Stomach (tissue), 4 donors: ENCODE measurements at regions not wholly inside any gene's neighbourhood (a gene's known extent, or its start where the extent isn't known, plus 50 kb on each side); places are given as distances from the start of the nearest gene placed in this dataset.

Experiments used
- EP300 ChIP-seq: sonication (generic); formaldehyde crosslinking; IDR thresholded peaks from one replicate; pipeline ENCODE4 v1.6.1; 2017; ENCODE audit warnings: antibody characterized with exemption
- POLR2A ChIP-seq, 4 donors: fragments of 450-650 bp; IDR thresholded peaks; one replicate each; pipeline ENCODE4 v1.6.1; 2016; ENCODE audit warnings: antibody characterized with exemption in 4 of 4, control low read depth in 2 of 4, mild to moderate bottlenecking in 1 of 4, moderate library complexity in 1 of 4
- TF ChIP-seq, protein P1 (sequence below), 7 experiments: fragments of 450-650 bp in 4 of 7; fragments of 200-600 bp in 3 of 7; sonication (generic) in 3 of 7; IDR thresholded peaks; one replicate each; pipeline ENCODE4 v1.5.1; 2016 to 2019; ENCODE audit warnings: antibody characterized with exemption in 7 of 7, control low read depth in 2 of 7, mild to moderate bottlenecking in 1 of 7

GRCh38 chr1:219503604-219504003 lies 109.3 kb downstream of the ZC3H11B start:
- TF ChIP-seq, protein P1, sequence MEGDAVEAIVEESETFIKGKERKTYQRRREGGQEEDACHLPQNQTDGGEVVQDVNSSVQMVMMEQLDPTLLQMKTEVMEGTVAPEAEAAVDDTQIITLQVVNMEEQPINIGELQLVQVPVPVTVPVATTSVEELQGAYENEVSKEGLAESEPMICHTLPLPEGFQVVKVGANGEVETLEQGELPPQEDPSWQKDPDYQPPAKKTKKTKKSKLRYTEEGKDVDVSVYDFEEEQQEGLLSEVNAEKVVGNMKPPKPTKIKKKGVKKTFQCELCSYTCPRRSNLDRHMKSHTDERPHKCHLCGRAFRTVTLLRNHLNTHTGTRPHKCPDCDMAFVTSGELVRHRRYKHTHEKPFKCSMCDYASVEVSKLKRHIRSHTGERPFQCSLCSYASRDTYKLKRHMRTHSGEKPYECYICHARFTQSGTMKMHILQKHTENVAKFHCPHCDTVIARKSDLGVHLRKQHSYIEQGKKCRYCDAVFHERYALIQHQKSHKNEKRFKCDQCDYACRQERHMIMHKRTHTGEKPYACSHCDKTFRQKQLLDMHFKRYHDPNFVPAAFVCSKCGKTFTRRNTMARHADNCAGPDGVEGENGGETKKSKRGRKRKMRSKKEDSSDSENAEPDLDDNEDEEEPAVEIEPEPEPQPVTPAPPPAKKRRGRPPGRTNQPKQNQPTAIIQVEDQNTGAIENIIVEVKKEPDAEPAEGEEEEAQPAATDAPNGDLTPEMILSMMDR (IDR thresholded peaks at IDR 0.05), result no peak
- TF ChIP-seq POLR2A (IDR thresholded peaks at IDR 0.05) (no peak), EP300 (no peak)
